Mesenchymal stem cell (in vitro differentiated cells and primary cell): ENCODE measurements at regions not wholly inside any gene's neighbourhood (a gene's known extent, or its start where the extent isn't known, plus 50 kb on each side); places are given as distances from the start of the nearest gene placed in this dataset.
"Not testable (repeated sequence)": the region's sequence is repeated elsewhere in the genome, so short reads cannot be mapped to it uniquely, and the experiment has no call there.

Experiments
- DNase-seq: peaks from one replicate; pipeline ENCODE4 v3.0.0-alpha.2; 2013
- H2AFZ ChIP-seq: one replicate; pipeline ENCODE4 v1.6.1; 2013; ENCODE audit warnings: low read depth, mild to moderate bottlenecking, control low read depth, inconsistent platforms, low read length, moderate library complexity
- H2AK5ac ChIP-seq: 2 replicates; pipeline ENCODE4 v1.6.1; 2013; ENCODE audit warnings: low read length, moderate library complexity, mild to moderate bottlenecking, inconsistent platforms; ENCODE audit not compliant: severe bottlenecking
- H2BK120ac ChIP-seq: one replicate; pipeline ENCODE4 v1.6.1; 2013; ENCODE audit warnings: low read depth, mild to moderate bottlenecking, inconsistent platforms, low read length, moderate library complexity
- H2BK12ac ChIP-seq, 2 experiments: one replicate each; pipeline ENCODE4 v1.6.1; 2013; ENCODE audit warnings: inconsistent platforms in 2 of 2, low read length in 2 of 2, mild to moderate bottlenecking in 2 of 2, moderate library complexity in 2 of 2, control low read depth in 1 of 2
- H2BK15ac ChIP-seq: one replicate; pipeline ENCODE4 v1.6.1; 2013; ENCODE audit warnings: mild to moderate bottlenecking, low read depth, inconsistent platforms; ENCODE audit not compliant: poor library complexity, severe bottlenecking
- H2BK5ac ChIP-seq: 2 replicates; pipeline ENCODE4 v1.6.1; 2013; ENCODE audit warnings: low read depth, mild to moderate bottlenecking, low read length, control low read depth, inconsistent platforms; ENCODE audit not compliant: poor library complexity, severe bottlenecking
- H3K14ac ChIP-seq, 2 experiments: one replicate each; pipeline ENCODE4 v1.6.1; 2013; ENCODE audit warnings: inconsistent platforms in 2 of 2, low read length in 2 of 2, control low read depth in 1 of 2, mild to moderate bottlenecking in 1 of 2, moderate library complexity in 1 of 2
- H3K18ac ChIP-seq, 2 experiments: one replicate each; pipeline ENCODE4 v1.6.1; 2013; ENCODE audit warnings: inconsistent platforms in 2 of 2, low read length in 2 of 2, control low read depth in 1 of 2, low read depth in 1 of 2, mild to moderate bottlenecking in 1 of 2
- H3K23ac ChIP-seq, 2 experiments: one replicate each; pipeline ENCODE4 v1.6.1; 2013; ENCODE audit warnings: inconsistent platforms in 2 of 2, low read length in 2 of 2, mild to moderate bottlenecking in 2 of 2, moderate library complexity in 2 of 2, control low read depth in 1 of 2
- H3K27ac ChIP-seq: 2 replicates; pipeline ENCODE4 v1.5.1; 2013; ENCODE audit warnings: mild to moderate bottlenecking, moderate library complexity, low read length, control low read depth, inconsistent platforms; ENCODE audit not compliant: poor library complexity, severe bottlenecking
- H3K27me3 ChIP-seq, 2 experiments: 2 replicates each; pipeline versions ENCODE4 v1.6.1 to v1.7.0; 2013; ENCODE audit warnings: low read length in 2 of 2, mild to moderate bottlenecking in 2 of 2, moderate library complexity in 2 of 2, control low read depth in 1 of 2, inconsistent platforms in 1 of 2; ENCODE audit not compliant: control insufficient read depth in 1 of 2, insufficient read depth in 1 of 2
- H3K36me3 ChIP-seq, 2 experiments: 2 replicates each; pipeline versions ENCODE4 v1.6.1 to v1.7.0; 2013; ENCODE audit warnings: low read length in 2 of 2, control low read depth in 1 of 2, inconsistent platforms in 1 of 2, low read depth in 1 of 2, mild to moderate bottlenecking in 1 of 2; ENCODE audit not compliant: insufficient read depth in 2 of 2, control insufficient read depth in 1 of 2
- H3K4ac ChIP-seq, 2 experiments: one replicate each; pipeline ENCODE4 v1.6.1; 2013; ENCODE audit warnings: inconsistent platforms in 2 of 2, low read length in 2 of 2, mild to moderate bottlenecking in 2 of 2, moderate library complexity in 2 of 2, control low read depth in 1 of 2, low read depth in 1 of 2
- H3K4me1 ChIP-seq: 2 replicates; pipeline ENCODE4 v1.6.1; 2013; ENCODE audit warnings: low read depth, low read length, control low read depth; ENCODE audit not compliant: control insufficient read depth, insufficient read depth
- H3K4me2 ChIP-seq: 2 replicates; pipeline ENCODE4 v1.6.1; 2013; ENCODE audit warnings: low read length, mild to moderate bottlenecking, inconsistent platforms; ENCODE audit not compliant: poor library complexity, severe bottlenecking
- H3K4me3 ChIP-seq, 2 experiments: 2 replicates each; pipeline versions ENCODE4 v1.5.1 to v1.7.0; 2013; ENCODE audit warnings: low read length in 2 of 2, mild to moderate bottlenecking in 2 of 2, control low read depth in 1 of 2, low read depth in 1 of 2; ENCODE audit not compliant: insufficient read depth in 1 of 2
- H3K79me1 ChIP-seq: replicated peaks from 2 replicates; pipeline ENCODE4 v1.6.1; 2013; ENCODE audit warnings: mild to moderate bottlenecking, control low read depth, low read length, inconsistent platforms; ENCODE audit not compliant: poor library complexity, severe bottlenecking
- H3K9ac ChIP-seq: 2 replicates; pipeline ENCODE4 v1.7.0; 2013; ENCODE audit warnings: mild to moderate bottlenecking, low read length, moderate library complexity
- H3K9me3 ChIP-seq: 2 replicates; pipeline ENCODE4 v1.7.0; 2013; ENCODE audit warnings: mild to moderate bottlenecking, low read length; ENCODE audit not compliant: control insufficient read depth
- H4K8ac ChIP-seq: one replicate; pipeline ENCODE4 v1.6.1; 2013; ENCODE audit warnings: inconsistent platforms, mild to moderate bottlenecking, low read length, moderate library complexity
- H4K91ac ChIP-seq: one replicate; pipeline ENCODE4 v1.6.1; 2013; ENCODE audit warnings: mild to moderate bottlenecking, low read length, inconsistent platforms
- WGBS: methylation state at CpG from one replicate; pipeline ENCODE4 v1.1.7; 2013; ENCODE audit warnings: mixed read lengths; 5-methylcytosine and 5-hydroxymethylcytosine counted together

DNA sequence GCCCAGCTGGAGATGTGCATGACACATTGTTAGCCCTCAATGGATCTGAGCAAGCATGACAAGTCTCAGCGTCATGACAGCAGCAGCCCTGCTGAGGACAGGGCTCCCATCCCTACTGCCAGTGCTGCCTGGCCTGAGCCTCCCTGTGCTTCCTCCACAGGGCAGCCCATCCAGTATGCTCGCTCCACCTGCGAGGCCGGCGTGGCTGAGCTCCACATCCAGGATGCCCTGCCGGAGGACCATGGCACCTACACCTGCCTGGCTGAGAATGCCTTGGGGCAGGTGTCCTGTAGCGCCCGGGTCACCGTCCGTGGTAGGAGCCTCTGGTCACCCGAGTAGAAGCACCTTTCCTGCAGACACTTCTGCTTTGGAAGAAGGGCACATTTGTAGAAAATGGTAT is 85.8 kb upstream of the OSBPL11 start:
- Histone ChIP-seq H3K14ac (peak overlapping the region in 1 of 2 experiments; percentile 44), H3K9ac (no peak overlapping the region), H2AK5ac (no peak overlapping the region), H3K79me1 (no peaks in the 10 kb centered on the region), H2BK5ac (no peak overlapping the region), H3K9me3 (no peaks in the 10 kb centered on the region), H4K8ac (no peak overlapping the region), H2AFZ (no peak overlapping the region), H3K4ac (no peak overlapping the region), H4K91ac (no peak overlapping the region), H3K36me3 (no peaks in the 10 kb centered on the region), H3K4me3 (no peak overlapping the region), H2BK12ac (no peak overlapping the region), H3K4me2 (no peak overlapping the region), H3K27me3 (no peaks in the 10 kb centered on the region), H3K18ac (no peak overlapping the region), H3K23ac (no peak overlapping the region), H3K4me1 (no peaks in the 10 kb centered on the region), H2BK120ac (no peak overlapping the region), H2BK15ac (no peak overlapping the region), H3K27ac (no peak overlapping the region)
- 94% methylated on average over 11 of the region's 11 CpGs for WGBS
- DNase-seq, result no peak

DNA sequence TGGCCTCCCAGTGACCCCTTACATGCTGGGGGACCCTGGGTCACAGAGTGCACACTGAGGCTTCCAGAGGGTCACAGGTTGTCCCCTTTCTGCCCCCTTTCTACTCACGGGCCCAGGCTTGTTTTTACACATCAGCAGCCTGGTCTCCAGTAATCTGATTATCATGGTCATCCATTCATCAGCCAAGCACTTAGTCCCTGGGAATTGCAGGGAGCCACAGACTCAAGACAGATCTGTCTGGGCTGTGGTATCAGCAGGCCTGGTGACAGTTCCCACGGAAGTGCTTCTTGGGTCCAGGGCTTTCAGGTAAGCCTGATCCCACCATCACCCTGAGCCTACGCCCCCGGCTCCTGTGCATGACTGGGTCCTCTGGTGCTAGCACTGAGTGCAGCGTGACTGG is 86.6 kb upstream of the OSBPL11 start:
- H3K23ac ChIP-seq, H3K14ac ChIP-seq, H3K9me3 ChIP-seq, H3K27ac ChIP-seq, H2AK5ac ChIP-seq, H4K8ac ChIP-seq, H3K4me1 ChIP-seq, H3K9ac ChIP-seq, H3K27me3 ChIP-seq, H2BK120ac ChIP-seq, H3K4ac ChIP-seq, H2BK5ac ChIP-seq, H3K4me2 ChIP-seq, DNase-seq, H2BK12ac ChIP-seq, H3K4me3 ChIP-seq, H2AFZ ChIP-seq, H3K79me1 ChIP-seq, H4K91ac ChIP-seq, H2BK15ac ChIP-seq, H3K18ac ChIP-seq, H3K36me3 ChIP-seq: not testable (repeated sequence)
- WGBS, result 81% methylated on average over 2 of the region's 5 CpGs

DNA sequence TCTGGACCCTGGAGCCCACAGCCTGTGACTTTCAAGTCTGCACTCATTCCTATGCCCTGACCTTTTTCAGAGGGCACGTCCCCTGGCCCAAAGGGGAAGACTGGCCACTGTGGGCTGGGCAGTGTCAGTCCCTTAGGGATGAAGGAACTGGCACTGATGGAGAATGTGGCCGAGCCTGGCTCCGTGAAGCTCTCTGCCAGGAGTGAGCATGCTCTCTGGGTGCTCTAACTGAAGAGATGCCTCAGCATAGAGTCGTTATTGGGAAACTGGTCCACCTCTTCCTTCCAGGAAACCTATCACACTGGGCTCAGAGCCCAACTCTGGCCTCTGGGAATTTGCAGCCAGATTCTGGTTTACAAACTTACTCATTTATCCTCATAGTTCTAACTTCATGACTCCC is 87.3 kb upstream of the OSBPL11 start:
- WGBS, result 78% methylated on average over 4 of the region's 4 CpGs
- H3K4ac ChIP-seq, H3K23ac ChIP-seq: not testable (repeated sequence)

DNA sequence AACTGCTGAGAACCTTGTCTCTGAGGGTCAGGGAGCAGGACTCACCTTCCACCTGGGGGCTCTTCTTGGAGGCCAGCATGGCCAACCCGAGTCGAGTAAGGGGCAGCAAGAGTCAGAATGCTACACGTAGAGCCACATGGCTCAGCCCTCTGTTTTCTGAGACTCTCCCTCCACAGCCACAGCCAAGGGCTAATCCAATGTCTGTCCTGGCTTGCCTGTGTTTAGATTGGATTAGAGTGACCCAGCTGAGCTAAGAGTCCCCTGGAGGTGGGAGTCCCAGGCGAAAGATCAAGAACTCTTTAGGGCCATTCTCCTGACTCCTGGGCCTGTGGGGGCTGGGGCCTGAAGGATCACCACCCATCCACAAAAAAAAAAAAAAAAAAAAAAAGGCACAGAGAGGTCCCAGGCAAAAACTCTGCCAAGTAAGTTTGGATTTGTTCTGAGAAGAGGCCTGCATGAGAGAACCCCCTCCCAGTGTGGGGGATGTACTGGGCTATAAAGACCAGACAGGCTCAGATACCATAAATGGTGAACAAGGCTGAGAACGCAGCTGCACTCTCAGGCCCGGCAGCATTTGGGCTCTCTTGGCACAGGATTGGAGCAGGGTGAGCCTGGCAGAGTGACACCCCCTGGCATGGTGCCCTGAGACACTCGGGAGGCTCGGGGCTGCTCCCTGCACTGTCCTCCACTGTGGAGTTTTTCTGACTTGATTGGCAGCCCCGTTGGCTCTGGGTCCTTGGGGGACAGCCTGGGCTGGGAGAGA is 88.0 kb upstream of the OSBPL11 start:
- Histone ChIP-seq H3K14ac (no peak overlapping the region), H2AFZ (no peak overlapping the region), H3K27me3 (no peaks in the 10 kb centered on the region), H3K4me3 (no peak overlapping the region), H2BK5ac (no peak overlapping the region), H3K23ac (no peak overlapping the region), H2BK15ac (no peak overlapping the region), H2BK12ac (no peak overlapping the region), H3K9me3 (no peaks in the 10 kb centered on the region), H3K9ac (no peak overlapping the region), H4K8ac (no peak overlapping the region), H3K79me1 (no peaks in the 10 kb centered on the region), H4K91ac (no peak overlapping the region), H3K4ac (no peak overlapping the region), H3K18ac (no peak overlapping the region), H3K36me3 (no peaks in the 10 kb centered on the region), H2BK120ac (no peak overlapping the region), H3K4me1 (no peaks in the 10 kb centered on the region), H3K27ac (no peak overlapping the region), H3K4me2 (no peak overlapping the region), H2AK5ac (no peak overlapping the region)
- WGBS, result 70% methylated on average over 4 of the region's 9 CpGs
- DNase-seq, result no peak

More for the DNA sequence above, 87.3 kb upstream of the OSBPL11 start:
- not testable (repeated sequence) for H3K4me2 ChIP-seq, H3K79me1 ChIP-seq, H2BK120ac ChIP-seq, H2AK5ac ChIP-seq, H3K9me3 ChIP-seq, H3K36me3 ChIP-seq, H4K91ac ChIP-seq, H2BK5ac ChIP-seq, H3K4me3 ChIP-seq, H3K4me1 ChIP-seq, H3K27me3 ChIP-seq, H3K27ac ChIP-seq, H3K18ac ChIP-seq, H2BK15ac ChIP-seq, H3K9ac ChIP-seq, H2AFZ ChIP-seq, H3K14ac ChIP-seq, DNase-seq, H4K8ac ChIP-seq, H2BK12ac ChIP-seq
